A673 (cell line): ENCODE measurements at regions not wholly inside any gene's neighbourhood (a gene's known extent, or its start where the extent isn't known, plus 50 kb on each side); places are given as distances from the start of the nearest gene placed in this dataset.

Experiments
- BruUV-seq: library from RNA; stranded (reverse); fragments of 400-500 nt; replicated peaks from 2 replicates; lab custom pipeline; 2021; lab: Mats Ljungman, UMichigan
- CTCF ChIA-PET: fragments of 300-600 bp; sonication (Branson Sonifier 250); formaldehyde crosslinking; loops from one replicate; lab custom pipeline; 2022; ENCODE audit warnings: antibody characterized with exemption; lab: Charles Lee
- POLR2A ChIA-PET: fragments of 300-600 bp; sonication (Branson Sonifier 250); formaldehyde crosslinking; loops from one replicate; lab custom pipeline; 2022; ENCODE audit warnings: antibody characterized with exemption; ENCODE audit not compliant: low non-redundant PET; lab: Charles Lee
- DNase-seq: peaks from one replicate; pipeline ENCODE4 v3.0.0-alpha.2; 2015; ENCODE audit warnings: low spot score
- H3K27ac ChIP-seq: fragments of 200-600 bp; sonication (generic); 2 replicates; pipeline ENCODE4 v1.5.1; 2016; ENCODE audit warnings: mixed run types, low read depth, mild to moderate bottlenecking, mixed read lengths, antibody characterized with exemption, low read length; ENCODE audit not compliant: poor library complexity, severe bottlenecking
- H3K27me3 ChIP-seq: fragments of 200-600 bp; sonication (generic); replicated peaks from 2 replicates; pipeline ENCODE4 v1.6.1; 2017; ENCODE audit warnings: mixed run types, low read depth, mild to moderate bottlenecking, mixed read lengths, antibody characterized with exemption, low read length; ENCODE audit not compliant: insufficient read depth, poor library complexity
- H3K36me3 ChIP-seq: fragments of 200-600 bp; sonication (generic); 2 replicates; pipeline ENCODE4 v1.6.1; 2016; ENCODE audit warnings: mixed run types, mild to moderate bottlenecking, mixed read lengths, antibody characterized with exemption, low read length; ENCODE audit not compliant: insufficient read depth, poor library complexity, severe bottlenecking
- H3K4me1 ChIP-seq: fragments of 200-600 bp; sonication (generic); 2 replicates; pipeline ENCODE4 v1.6.1; 2017; ENCODE audit warnings: mixed run types, mild to moderate bottlenecking, mixed read lengths, antibody characterized with exemption, low read length; ENCODE audit not compliant: insufficient read depth, poor library complexity, severe bottlenecking
- H3K4me3 ChIP-seq: fragments of 200-600 bp; sonication (generic); 2 replicates; pipeline ENCODE4 v1.5.1; 2016; ENCODE audit warnings: low read depth, mixed run types, mild to moderate bottlenecking, mixed read lengths, low read length; ENCODE audit not compliant: poor library complexity, severe bottlenecking
- H3K9me3 ChIP-seq: fragments of 200-600 bp; sonication (generic); 2 replicates; pipeline ENCODE4 v1.6.1; 2016; ENCODE audit warnings: mixed run types, low read depth, mild to moderate bottlenecking, mixed read lengths, antibody characterized with exemption, low read length; ENCODE audit not compliant: poor library complexity, severe bottlenecking
- EZH2 ChIP-seq: fragments of 200-600 bp; sonication (generic); IDR thresholded peaks from 2 replicates; pipeline ENCODE4 v1.6.1; 2017; ENCODE audit warnings: borderline replicate concordance, low read depth, mild to moderate bottlenecking, mixed read lengths, antibody characterized with exemption, low read length; ENCODE audit not compliant: poor library complexity, severe bottlenecking
- intact Hi-C: fragments of 100-400 bp; cut with micrococcal nuclease; formaldehyde crosslinking; loops from one replicate; pipeline ENCODE4 v1.10.0; 2022; ENCODE audit not compliant: unreplicated experiment
- TF ChIP-seq, protein P1 (sequence below): fragments of 300-800, 200-600 bp; sonication (generic); conservative IDR thresholded peaks from 2 replicates; pipeline ENCODE4 v1.5.1; 2017; ENCODE audit warnings: low read depth, mild to moderate bottlenecking, antibody characterized with exemption, low read length, moderate library complexity, mixed read lengths

DNA sequence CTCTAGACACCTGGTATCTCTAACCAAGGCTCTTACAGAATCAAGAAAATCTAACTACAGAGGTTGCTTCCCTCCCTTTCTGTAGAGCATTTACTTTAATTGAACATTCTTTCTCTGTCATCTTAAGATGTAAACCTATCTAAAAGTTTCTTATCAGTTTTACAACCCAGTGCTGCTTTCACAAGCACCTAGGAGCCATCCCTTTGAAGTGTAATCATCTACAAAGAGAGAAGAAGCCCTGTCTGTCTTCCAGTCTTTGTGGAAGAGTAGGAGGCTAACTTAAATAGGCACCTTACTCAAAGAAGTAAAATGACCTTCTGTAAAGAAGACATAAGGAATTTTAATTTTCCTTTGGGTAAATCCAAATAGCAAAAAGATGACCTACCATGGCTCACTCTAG, 763.9 kb upstream of the LRFN5 start:
- ChIA-PET CTCF (no interaction called here), POLR2A (no interaction called here)
- no peaks in the 10 kb centered on the region for H3K27me3 ChIP-seq
- DNase-seq: no peak
- intact Hi-C loops: no loop called here
- no TSS peak for BruUV-seq
- no peak overlapping the region for H3K4me3 ChIP-seq
- TF ChIP-seq, protein P1, sequence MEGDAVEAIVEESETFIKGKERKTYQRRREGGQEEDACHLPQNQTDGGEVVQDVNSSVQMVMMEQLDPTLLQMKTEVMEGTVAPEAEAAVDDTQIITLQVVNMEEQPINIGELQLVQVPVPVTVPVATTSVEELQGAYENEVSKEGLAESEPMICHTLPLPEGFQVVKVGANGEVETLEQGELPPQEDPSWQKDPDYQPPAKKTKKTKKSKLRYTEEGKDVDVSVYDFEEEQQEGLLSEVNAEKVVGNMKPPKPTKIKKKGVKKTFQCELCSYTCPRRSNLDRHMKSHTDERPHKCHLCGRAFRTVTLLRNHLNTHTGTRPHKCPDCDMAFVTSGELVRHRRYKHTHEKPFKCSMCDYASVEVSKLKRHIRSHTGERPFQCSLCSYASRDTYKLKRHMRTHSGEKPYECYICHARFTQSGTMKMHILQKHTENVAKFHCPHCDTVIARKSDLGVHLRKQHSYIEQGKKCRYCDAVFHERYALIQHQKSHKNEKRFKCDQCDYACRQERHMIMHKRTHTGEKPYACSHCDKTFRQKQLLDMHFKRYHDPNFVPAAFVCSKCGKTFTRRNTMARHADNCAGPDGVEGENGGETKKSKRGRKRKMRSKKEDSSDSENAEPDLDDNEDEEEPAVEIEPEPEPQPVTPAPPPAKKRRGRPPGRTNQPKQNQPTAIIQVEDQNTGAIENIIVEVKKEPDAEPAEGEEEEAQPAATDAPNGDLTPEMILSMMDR: no peak
- no peak for TF ChIP-seq EZH2
- H3K27ac ChIP-seq: no peak overlapping the region
- no peaks in the 10 kb centered on the region for H3K4me1 ChIP-seq
- no peaks in the 10 kb centered on the region for H3K9me3 ChIP-seq
- no peaks in the 10 kb centered on the region for H3K36me3 ChIP-seq

DNA sequence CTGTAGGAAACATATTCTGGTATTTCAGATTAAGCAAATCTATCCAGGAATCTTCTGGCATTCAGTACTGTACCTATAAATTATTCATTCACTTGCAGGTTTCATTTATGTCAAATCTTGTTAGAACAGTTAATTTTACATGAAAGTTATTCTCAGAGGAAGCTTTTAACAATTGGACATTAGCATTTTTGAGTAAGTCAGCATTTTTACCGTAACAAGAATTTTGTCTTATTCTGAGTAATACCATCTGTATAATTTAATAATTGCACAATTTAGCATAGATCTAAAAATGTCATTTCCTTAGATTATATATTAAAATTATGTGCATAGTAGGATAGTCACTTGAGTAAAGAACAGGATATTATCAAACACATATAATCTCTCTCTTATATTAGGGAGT, 764.8 kb upstream of the LRFN5 start:
- POLR2A ChIA-PET: no interaction called here

DNA sequence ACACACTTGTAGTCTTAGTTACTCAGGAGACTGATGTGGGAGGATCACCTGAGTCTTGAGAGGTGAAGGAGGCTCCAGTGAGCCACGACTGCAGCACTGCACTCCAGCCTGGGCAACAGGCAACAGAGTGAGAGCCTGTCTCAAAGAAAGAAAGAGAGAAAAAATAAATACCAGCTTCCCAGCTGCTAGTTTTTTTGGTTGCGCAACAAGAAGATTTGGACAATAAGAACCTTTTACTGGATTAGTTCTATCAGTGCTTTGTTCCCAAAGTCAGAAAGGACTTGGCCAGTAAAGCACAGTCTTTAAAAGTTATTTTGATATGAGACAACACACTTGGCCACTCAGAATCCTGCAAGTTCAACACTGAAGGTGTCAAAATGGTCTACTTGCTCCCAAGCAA, 768.1 kb upstream of the LRFN5 start:
- no TSS peak for BruUV-seq
- Histone ChIP-seq H3K4me1 (no peaks in the 10 kb centered on the region), H3K27me3 (no peaks in the 10 kb centered on the region), H3K27ac (no peak overlapping the region), H3K9me3 (peaks cover 11% of the 10 kb centered on the region), H3K4me3 (no peak overlapping the region), H3K36me3 (no peaks in the 10 kb centered on the region)
- ChIA-PET POLR2A (no interaction called here), CTCF (no interaction called here)
- intact Hi-C loops: no loop called here
- TF ChIP-seq, protein P1: no peak
- TF ChIP-seq EZH2: no peak
- DNase-seq: no peak

More for the DNA sequence above, 764.8 kb upstream of the LRFN5 start:
- Histone ChIP-seq H3K27ac (no peak overlapping the region), H3K27me3 (no peaks in the 10 kb centered on the region), H3K36me3 (no peaks in the 10 kb centered on the region), H3K4me1 (no peaks in the 10 kb centered on the region), H3K4me3 (no peak overlapping the region), H3K9me3 (peaks cover 7% of the 10 kb centered on the region)
- CTCF ChIA-PET: no interaction called here
- BruUV-seq: no TSS peak
- no peak for DNase-seq
- intact Hi-C loops: no loop called here
- no peak for TF ChIP-seq EZH2
- TF ChIP-seq, protein P1: no peak
